ENCODE measurements at regions not wholly inside any gene's neighbourhood (a gene's known extent, or its start where the extent isn't known, plus 50 kb on each side); places are given as distances from the start of the nearest gene placed in this dataset.

GRCh38 chr11:45484326-45484883, 181.0 kb downstream of the CHST1 start:
- TF ChIP-seq CTCF (IDR thresholded peaks at IDR 0.05; ENCODE audit: insufficient read depth, low read depth, low read length) = no peak
- Histone ChIP-seq H3K36me3 (ENCODE audit: control insufficient read depth, insufficient read depth, low read length) (no peaks in the 10 kb centered on the region), H3K27me3 (ENCODE audit: control insufficient read depth, insufficient read depth, low read length) (no peaks in the 10 kb centered on the region; the same call in 1 of the 2 replicates), H3K4me3 (ENCODE audit: low read depth, low read length) (no peak overlapping the region)
- ChIA-PET CTCF (no interaction called here), POLR2A (no interaction called here)
- no peak for DNase-seq (ENCODE audit: low read depth)

GRCh38 chr11:45483416-45483815, 182.0 kb downstream of the CHST1 start:
- no peaks in the 10 kb centered on the region for H3K27me3 ChIP-seq (ENCODE audit: control insufficient read depth, insufficient read depth, low read length)
- POLR2A ChIA-PET = no interaction called here
- CTCF ChIA-PET = no interaction called here

GRCh38 chr11:45482331-45482730, 183.1 kb downstream of the CHST1 start:
- CTCF ChIA-PET = no interaction called here

More at GRCh38 chr11:45483416-45483815, 182.0 kb downstream of the CHST1 start:
- no peak overlapping the region for H3K4me3 ChIP-seq (ENCODE audit: low read depth, low read length)
- no peak for DNase-seq (ENCODE audit: low read depth)
- H3K36me3 ChIP-seq (ENCODE audit: control insufficient read depth, insufficient read depth, low read length) = no peaks in the 10 kb centered on the region
- no peak for TF ChIP-seq CTCF (IDR thresholded peaks at IDR 0.05; ENCODE audit: insufficient read depth, low read depth, low read length)

DNA sequence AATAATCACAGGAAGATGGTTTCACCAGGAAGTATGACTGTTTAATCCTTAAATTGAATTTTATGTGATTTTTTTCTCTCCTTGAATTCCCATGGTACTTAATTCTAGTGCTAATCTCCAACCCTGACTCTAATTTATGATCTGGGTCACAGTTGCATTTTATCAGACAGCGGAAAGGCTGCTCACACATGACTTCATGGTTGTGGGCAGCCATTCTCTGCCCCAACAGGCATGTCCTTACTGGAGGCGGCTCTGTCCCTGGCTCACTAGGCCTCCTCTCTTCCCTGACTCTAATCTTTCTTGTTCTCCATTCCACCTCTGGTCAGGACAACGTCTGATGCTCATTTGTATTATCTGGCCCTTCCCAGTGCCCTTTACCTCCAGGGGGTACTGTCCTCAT, 184.4 kb downstream of the CHST1 start:
- ChIA-PET POLR2A (no interaction called here), CTCF (no interaction called here)
- Histone ChIP-seq H3K36me3 (ENCODE audit: control insufficient read depth, insufficient read depth, low read length) (no peaks in the 10 kb centered on the region), H3K4me3 (ENCODE audit: low read depth, low read length) (no peak overlapping the region), H3K27me3 (ENCODE audit: control insufficient read depth, insufficient read depth, low read length) (no peaks in the 10 kb centered on the region)
- TF ChIP-seq CTCF (IDR thresholded peaks at IDR 0.05; ENCODE audit: insufficient read depth, low read depth, low read length) = no peak
- DNase-seq (ENCODE audit: low read depth) = no peak

More at GRCh38 chr11:45482331-45482730, 183.1 kb downstream of the CHST1 start:
- TF ChIP-seq CTCF (IDR thresholded peaks at IDR 0.05; ENCODE audit: insufficient read depth, low read depth, low read length) = no peak
- POLR2A ChIA-PET = no interaction called here
- no peak for DNase-seq (ENCODE audit: low read depth)
- Histone ChIP-seq H3K4me3 (ENCODE audit: low read depth, low read length) (no peak overlapping the region), H3K36me3 (ENCODE audit: control insufficient read depth, insufficient read depth, low read length) (no peaks in the 10 kb centered on the region), H3K27me3 (ENCODE audit: control insufficient read depth, insufficient read depth, low read length) (no peaks in the 10 kb centered on the region)

GRCh38 chr11:45477588-45477987, 187.8 kb downstream of the CHST1 start:
- no peak for TF ChIP-seq CTCF (IDR thresholded peaks at IDR 0.05; ENCODE audit: insufficient read depth, low read depth, low read length)
- CTCF ChIA-PET = interaction anchor here (1.0 kb wide), 1 partner anchor 294 kb away, joined by 3 read pairs; no protein-coding TSS in a partner anchor
- H3K27me3 ChIP-seq (ENCODE audit: control insufficient read depth, insufficient read depth, low read length) = 0 out of 2 replicates have a peak, but pooled peaks cover 4% of the 10 kb centered on the region
- no peak overlapping the region for H3K4me3 ChIP-seq (ENCODE audit: low read depth, low read length)
- DNase-seq (ENCODE audit: low read depth) = no peak
- H3K36me3 ChIP-seq (ENCODE audit: control insufficient read depth, insufficient read depth, low read length) = no peaks in the 10 kb centered on the region
- POLR2A ChIA-PET = no interaction called here

Measured in BJ (cell line).